NCI-H748 (cell line): ENCODE measurements at regions not wholly inside any gene's neighbourhood (a gene's known extent, or its start where the extent isn't known, plus 50 kb on each side); places are given as distances from the start of the nearest gene placed in this dataset.

Experiments used
- DNase-seq: peaks from one replicate; lab custom pipeline; 2025; ENCODE audit not compliant: unreplicated experiment; lab: John Stamatoyannopoulos, UW

- DNase-seq: no peak
Observed at GRCh38 chr7:108947526-108947925, 377.9 kb downstream of the DNAJB9 start.

- DNase-seq: no peak
Observed at GRCh38 chr7:108972004-108972403, 402.3 kb downstream of the DNAJB9 start.

- peak; percentile 8 for DNase-seq
Observed at GRCh38 chr7:108973075-108973474, 403.4 kb downstream of the DNAJB9 start.

DNA sequence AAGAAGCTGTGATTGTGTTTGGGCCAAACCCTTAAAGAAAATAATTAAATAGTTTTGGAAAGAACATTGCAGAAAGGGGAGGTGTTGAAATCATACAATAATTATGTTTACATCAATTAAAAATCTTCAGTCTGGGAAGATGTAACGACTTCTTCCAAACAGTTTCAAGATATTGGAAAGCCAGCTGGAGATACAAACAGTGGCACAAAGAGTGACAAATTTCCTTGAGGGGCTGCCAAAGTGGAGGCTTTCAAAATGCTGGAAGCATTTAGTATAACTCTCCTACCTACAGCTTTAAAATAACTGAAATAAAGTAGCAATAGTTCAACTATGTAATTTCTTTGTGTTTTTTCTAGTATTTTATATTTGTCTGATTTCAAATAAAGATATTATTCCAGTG is 405.0 kb downstream of the DNAJB9 start:
- no peak for DNase-seq

GRCh38 chr7:108985037-108985436 is 415.4 kb downstream of the DNAJB9 start:
- DNase-seq: no peak

GRCh38 chr7:108989319-108989718 is 419.6 kb downstream of the DNAJB9 start:
- DNase-seq: no peak

GRCh38 chr7:108997480-108997879 is 427.8 kb downstream of the DNAJB9 start:
- no peak for DNase-seq

GRCh38 chr7:109003742-109004141 is 434.1 kb downstream of the DNAJB9 start:
- DNase-seq: no peak

- no peak for DNase-seq
Observed at GRCh38 chr7:109009636-109010035, 440.0 kb downstream of the DNAJB9 start.

DNA sequence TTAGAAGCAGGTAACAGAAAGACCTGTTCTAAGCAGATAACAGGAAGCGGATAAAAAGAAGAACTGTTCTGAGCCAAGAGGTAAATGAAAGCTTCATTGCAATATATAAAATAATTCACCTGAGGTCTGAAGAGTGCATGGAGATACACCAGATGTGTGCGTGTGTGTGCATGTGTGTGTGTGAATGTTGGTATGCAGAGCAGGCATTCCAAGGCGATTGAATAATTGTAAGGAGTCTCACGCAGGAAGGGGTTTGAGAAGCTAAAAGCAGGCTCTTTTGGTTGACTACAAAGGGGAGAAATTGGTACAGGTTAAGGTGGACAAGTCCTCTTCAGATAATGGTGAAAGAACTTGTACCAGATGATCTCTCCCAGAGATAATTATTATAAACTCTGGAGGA is 450.6 kb downstream of the DNAJB9 start:
- no peak for DNase-seq

GRCh38 chr7:109021390-109021789 is 451.7 kb downstream of the DNAJB9 start:
- DNase-seq: no peak

GRCh38 chr7:109029866-109030265 is 460.2 kb downstream of the DNAJB9 start:
- DNase-seq: no peak

GRCh38 chr7:109044691-109045090 is 475.0 kb downstream of the DNAJB9 start:
- no peak for DNase-seq

GRCh38 chr7:109049366-109049765 is 479.7 kb downstream of the DNAJB9 start:
- no peak for DNase-seq

GRCh38 chr7:109059089-109059488 is 489.4 kb downstream of the DNAJB9 start:
- no peak for DNase-seq

DNA sequence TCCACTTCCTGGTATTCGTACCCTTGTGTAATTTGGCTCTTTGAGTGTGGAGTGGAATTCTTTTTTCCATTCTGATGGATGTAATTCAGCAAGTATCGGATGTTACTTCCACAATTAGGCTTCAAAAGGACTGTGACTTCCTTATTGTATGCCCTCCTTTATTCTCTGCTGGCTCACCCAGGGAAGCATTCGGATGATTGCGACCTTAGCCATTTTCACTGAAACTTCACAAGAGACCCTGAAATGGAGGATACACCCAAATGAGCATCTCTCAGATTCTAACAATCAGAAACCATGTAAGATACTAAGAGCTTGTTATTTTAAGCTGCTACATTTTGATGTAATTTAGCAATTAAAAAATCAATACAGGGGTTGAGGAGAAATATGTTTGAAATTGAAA is 493.1 kb downstream of the DNAJB9 start:
- DNase-seq: no peak

GRCh38 chr7:109073543-109073942 is 503.9 kb downstream of the DNAJB9 start:
- DNase-seq: no peak

DNA sequence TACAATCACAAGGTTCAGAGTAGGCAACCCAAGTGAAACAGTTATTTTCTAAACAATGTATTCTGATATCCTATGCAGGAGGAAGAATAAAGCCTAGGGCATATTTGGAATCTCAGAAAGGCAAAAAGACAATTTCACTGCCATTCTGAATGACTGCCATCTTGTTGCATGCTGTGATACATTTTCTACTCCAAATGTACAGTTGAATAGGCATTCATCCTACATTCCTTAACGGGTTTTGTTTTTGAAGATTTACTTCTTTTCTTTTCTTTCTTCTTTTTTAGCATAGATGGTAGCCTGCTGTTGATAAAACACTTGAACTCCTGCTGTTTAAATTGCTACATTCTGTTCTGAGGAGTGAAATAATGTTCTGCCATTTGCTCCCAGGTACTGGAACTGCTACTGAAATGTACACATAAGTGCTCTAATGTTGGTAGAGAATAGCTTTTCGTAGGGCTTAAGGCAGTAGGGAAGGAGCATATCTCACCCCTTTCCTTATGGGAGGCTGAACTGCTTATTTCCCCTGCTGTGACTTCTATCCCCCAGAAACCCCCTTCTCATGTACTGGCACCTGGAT is 506.8 kb downstream of the DNAJB9 start:
- DNase-seq: no peak

- DNase-seq: no peak
Observed at GRCh38 chr7:109091042-109091441, 521.4 kb downstream of the DNAJB9 start.

DNA sequence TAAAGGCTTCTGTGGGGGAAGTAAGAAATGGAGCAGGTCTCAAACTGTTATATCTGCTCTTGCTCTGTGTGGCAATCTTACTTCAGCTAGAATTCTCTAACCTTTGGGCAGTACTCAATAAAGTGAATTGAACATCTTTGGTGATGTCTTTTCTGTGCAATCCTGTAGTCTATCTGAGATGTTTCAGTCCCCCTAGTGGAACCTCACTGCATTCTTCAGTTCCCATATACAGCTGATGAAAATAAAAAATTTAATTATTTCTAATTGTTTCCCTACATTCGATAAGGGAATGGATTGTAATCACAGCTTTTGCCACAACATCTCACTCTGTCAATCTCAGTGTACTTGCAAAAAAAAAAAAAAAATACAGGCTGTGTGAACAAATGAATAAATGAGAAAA is 522.6 kb downstream of the DNAJB9 start:
- DNase-seq: no peak

GRCh38 chr7:109101332-109101731 is 531.7 kb downstream of the DNAJB9 start:
- no peak for DNase-seq

GRCh38 chr7:109109558-109109957 is 539.9 kb downstream of the DNAJB9 start:
- no peak for DNase-seq

- no peak for DNase-seq
Observed at GRCh38 chr7:109111086-109111485, 541.4 kb downstream of the DNAJB9 start.
